Adrenal gland (tissue), 9 donors: ENCODE measurements at regions not wholly inside any gene's neighbourhood (a gene's known extent, or its start where the extent isn't known, plus 50 kb on each side); places are given as distances from the start of the nearest gene placed in this dataset.

Source experiments
- DNase-seq, 7 donors: peaks; one replicate each; pipeline ENCODE4 v3.0.0-alpha.2; 2019 to 2020
- H3K27ac ChIP-seq, 5 donors: fragments of 200-600 bp; sonication (generic) in 4 of 5; 1 replicate in 3 of 5; 2 replicates in 2 of 5; pipeline versions ENCODE4 v1.5.1 to v1.8.0; 2016 to 2020; ENCODE audit warnings: mild to moderate bottlenecking in 1 of 5
- H3K27me3 ChIP-seq: fragments of 200-600 bp; 2 replicates; pipeline ENCODE4 v1.8.0; 2021
- H3K36me3 ChIP-seq, 2 donors: fragments of 200-600 bp; replicated peaks in 1 of 2; 1 replicate in 1 of 2; 2 replicates in 1 of 2; pipeline versions ENCODE4 v1.5.1 to v1.8.0; 2018 to 2022
- H3K4me1 ChIP-seq, 2 donors: fragments of 200-600 bp; replicated peaks in 1 of 2; 1 replicate in 1 of 2; 2 replicates in 1 of 2; pipeline versions ENCODE4 v1.5.1 to v1.8.0; 2018 to 2021
- H3K4me3 ChIP-seq, 4 donors: fragments of 200-600 bp; sonication (generic) in 3 of 4; one replicate each; pipeline ENCODE4 v1.5.1; 2016 to 2018
- H3K9me3 ChIP-seq, 3 donors: fragments of 200-600 bp; sonication (generic) in 1 of 3; replicated peaks in 1 of 3; 1 replicate in 2 of 3; 2 replicates in 1 of 3; pipeline versions ENCODE4 v1.5.1 to v1.8.0; 2016 to 2021
- POLR2A ChIP-seq, 2 donors: fragments of 450-650 bp; IDR thresholded peaks; one replicate each; pipeline ENCODE4 v1.6.1; 2017; ENCODE audit warnings: antibody characterized with exemption in 2 of 2, mild to moderate bottlenecking in 2 of 2, moderate library complexity in 1 of 2
- WGBS, 4 donors: extraction: QIAGEN DNeasy Blood & Tissue Kit in 2 of 4; methylation state at CpG; one replicate each; pipeline versions ENCODE4 v1.1.5 to v1.1.7; 2013 to 2017; 5-methylcytosine and 5-hydroxymethylcytosine counted together
- intact Hi-C, 2 donors: fragments of 100-400 bp; cut with DNase I; formaldehyde crosslinking; loops; one replicate each; pipeline versions ENCODE4 v1.14.1 to v1.15.0; 2022 to 2023
- TF ChIP-seq, protein P1 (sequence below), 6 experiments: fragments of 450-650 bp in 4 of 6; fragments of 200-600 bp in 2 of 6; sonication (generic) in 1 of 6; IDR thresholded peaks; 1 replicate in 5 of 6; 2 replicates in 1 of 6; pipeline versions ENCODE4 v1.5.1 to v1.8.0; 2016 to 2021; ENCODE audit warnings: antibody characterized with exemption in 6 of 6, mild to moderate bottlenecking in 2 of 6, moderate library complexity in 1 of 6
- donor health status: healthy with polysubstance abuse.
- donor health status: Bipolar disorder and iron deficiency.
- donor health status: DM: yes; HTN: yes; CAD: no.
- donor health status: DM: no; HTN: no; CAD: no.
- donor health status: DM: no; HTN: no; CAD: no.

DNA sequence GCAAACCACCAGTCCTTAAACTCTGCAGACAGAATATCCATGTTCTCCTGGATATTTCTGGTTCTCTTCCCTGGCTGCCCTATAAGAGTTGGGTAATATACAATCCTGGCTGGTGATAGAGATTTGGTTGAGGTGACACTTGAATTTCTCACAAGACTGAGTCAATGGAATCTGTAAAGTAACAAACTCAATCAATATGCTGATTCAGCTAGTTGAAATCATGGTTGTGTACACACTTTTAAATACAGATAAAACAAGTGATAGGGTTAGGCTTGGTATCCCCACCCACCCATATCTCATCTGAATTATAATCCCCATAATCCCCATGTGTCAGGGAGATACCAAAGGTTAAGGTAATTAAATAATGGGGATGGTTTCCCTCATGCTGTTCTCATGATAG is 349.2 kb upstream of the MAD2L1 start:
- no peak for DNase-seq
- no peak overlapping the region for H3K4me3 ChIP-seq
- no peaks in the 10 kb centered on the region for H3K4me1 ChIP-seq
- H3K36me3 ChIP-seq = no peaks in the 10 kb centered on the region
- no peak overlapping the region for H3K27ac ChIP-seq
- H3K9me3 ChIP-seq = no peaks in the 10 kb centered on the region
- H3K27me3 ChIP-seq = no peaks in the 10 kb centered on the region
- no peak for TF ChIP-seq POLR2A (IDR thresholded peaks at IDR 0.05)
- TF ChIP-seq, protein P1, sequence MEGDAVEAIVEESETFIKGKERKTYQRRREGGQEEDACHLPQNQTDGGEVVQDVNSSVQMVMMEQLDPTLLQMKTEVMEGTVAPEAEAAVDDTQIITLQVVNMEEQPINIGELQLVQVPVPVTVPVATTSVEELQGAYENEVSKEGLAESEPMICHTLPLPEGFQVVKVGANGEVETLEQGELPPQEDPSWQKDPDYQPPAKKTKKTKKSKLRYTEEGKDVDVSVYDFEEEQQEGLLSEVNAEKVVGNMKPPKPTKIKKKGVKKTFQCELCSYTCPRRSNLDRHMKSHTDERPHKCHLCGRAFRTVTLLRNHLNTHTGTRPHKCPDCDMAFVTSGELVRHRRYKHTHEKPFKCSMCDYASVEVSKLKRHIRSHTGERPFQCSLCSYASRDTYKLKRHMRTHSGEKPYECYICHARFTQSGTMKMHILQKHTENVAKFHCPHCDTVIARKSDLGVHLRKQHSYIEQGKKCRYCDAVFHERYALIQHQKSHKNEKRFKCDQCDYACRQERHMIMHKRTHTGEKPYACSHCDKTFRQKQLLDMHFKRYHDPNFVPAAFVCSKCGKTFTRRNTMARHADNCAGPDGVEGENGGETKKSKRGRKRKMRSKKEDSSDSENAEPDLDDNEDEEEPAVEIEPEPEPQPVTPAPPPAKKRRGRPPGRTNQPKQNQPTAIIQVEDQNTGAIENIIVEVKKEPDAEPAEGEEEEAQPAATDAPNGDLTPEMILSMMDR (IDR thresholded peaks at IDR 0.05) = no peak
- intact Hi-C loops = no loop called here

DNA sequence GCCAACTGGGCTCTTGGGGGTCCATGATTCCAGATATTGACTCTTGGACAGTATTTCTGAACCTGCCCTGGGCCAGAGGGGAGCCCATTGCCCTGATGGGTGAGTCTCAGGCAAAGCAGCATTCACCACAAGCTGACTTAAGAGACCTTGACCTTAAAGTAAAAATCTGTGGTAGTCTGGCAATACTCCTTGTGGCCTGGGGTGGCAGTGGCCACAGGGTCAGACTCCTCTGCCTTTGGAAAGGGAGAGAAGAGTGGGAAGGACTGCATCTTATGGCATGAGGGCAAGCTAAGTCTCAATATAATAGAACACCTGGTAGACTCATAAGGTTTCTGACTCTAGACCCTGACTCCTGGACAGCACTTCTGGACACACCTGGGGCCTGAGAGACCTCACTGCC is 340.3 kb upstream of the MAD2L1 start:
- TF ChIP-seq, protein P1 (IDR thresholded peaks at IDR 0.05) = no peak
- no peak for TF ChIP-seq POLR2A (IDR thresholded peaks at IDR 0.05)
- H3K27me3 ChIP-seq = no peaks in the 10 kb centered on the region

DNA sequence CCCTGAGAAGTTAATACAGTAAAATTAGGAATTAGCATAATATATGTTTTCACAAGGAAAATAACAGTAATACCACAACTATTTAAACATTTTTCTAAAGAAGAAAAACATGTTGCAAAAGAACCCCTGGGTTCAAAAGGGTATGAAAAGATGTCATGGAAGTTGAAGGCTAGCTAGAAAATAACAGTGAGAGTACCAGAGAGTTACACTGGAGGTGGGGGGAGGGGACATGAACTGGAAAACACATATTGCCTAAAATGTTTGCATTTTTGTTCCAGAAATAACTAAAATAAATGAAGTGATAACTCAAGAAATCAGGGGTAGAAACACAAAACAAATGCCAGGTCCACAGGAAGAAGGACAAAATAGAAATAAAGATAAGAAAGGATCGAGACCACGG is 336.6 kb upstream of the MAD2L1 start:
- H3K36me3 ChIP-seq = no peaks in the 10 kb centered on the region
- H3K4me1 ChIP-seq = no peaks in the 10 kb centered on the region
- 73 to 79% (median 77%) methylated on average over 2 of the region's 2 CpGs for WGBS, 4 donors
- intact Hi-C loops = no loop called here
- TF ChIP-seq, protein P1 (IDR thresholded peaks at IDR 0.05) = no peak
- no peak overlapping the region for H3K27ac ChIP-seq
- no peaks in the 10 kb centered on the region for H3K27me3 ChIP-seq
- DNase-seq = no peak
- no peak overlapping the region for H3K4me3 ChIP-seq
- H3K9me3 ChIP-seq = no peaks in the 10 kb centered on the region

More for the DNA sequence above, 340.3 kb upstream of the MAD2L1 start:
- H3K36me3 ChIP-seq = no peaks in the 10 kb centered on the region
- no peak overlapping the region for H3K4me3 ChIP-seq
- intact Hi-C loops = no loop called here
- DNase-seq = no peak
- H3K9me3 ChIP-seq = peaks cover 0 to 7% (median 0%) of the 10 kb centered on the region in 3 donors
- no peaks in the 10 kb centered on the region for H3K4me1 ChIP-seq
- no peak overlapping the region for H3K27ac ChIP-seq

DNA sequence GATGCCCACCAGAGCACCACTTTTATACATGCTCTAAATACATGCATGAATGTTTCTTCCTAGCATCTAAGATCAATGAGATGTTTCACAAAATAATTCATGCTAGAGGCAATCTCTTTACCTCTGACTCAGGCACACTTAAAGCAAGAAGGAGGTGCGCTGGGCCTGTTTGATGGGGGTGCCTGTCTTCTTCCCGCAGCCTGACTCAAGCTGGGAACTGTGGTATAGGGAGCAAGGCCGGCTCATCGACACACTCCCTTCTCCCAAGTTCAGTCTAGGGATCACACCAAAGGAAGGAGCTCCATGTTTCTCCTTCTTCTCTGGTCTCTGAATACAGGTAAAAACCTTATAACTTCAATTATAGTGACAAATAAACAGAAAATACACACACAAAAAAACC is 333.8 kb upstream of the MAD2L1 start:
- Histone ChIP-seq H3K27me3 (no peaks in the 10 kb centered on the region), H3K27ac (no peak overlapping the region)
- 93 to 98% (median 95%) methylated on average over 4 of the region's 4 CpGs for WGBS, 4 donors

More for the DNA sequence above, 333.8 kb upstream of the MAD2L1 start:
- Histone ChIP-seq H3K9me3 (no peaks in the 10 kb centered on the region), H3K4me3 (no peak overlapping the region), H3K36me3 (no peaks in the 10 kb centered on the region), H3K4me1 (no peaks in the 10 kb centered on the region)
- DNase-seq = no peak
- intact Hi-C loops = no loop called here
- TF ChIP-seq, protein P1 (IDR thresholded peaks at IDR 0.05) = no peak
- no peak for TF ChIP-seq POLR2A (IDR thresholded peaks at IDR 0.05)
